ENCODE measurements at regions not wholly inside any gene's neighbourhood (a gene's known extent, or its start where the extent isn't known, plus 50 kb on each side); places are given as distances from the start of the nearest gene placed in this dataset.

GRCh38 chr10:42979721-42980467 lies 97.0 kb upstream of the RET start:
- Mint-ChIP-seq H3K9me3 (ENCODE audit: unreplicated experiment) (no peaks in the 10 kb centered on the region), H3K27ac (ENCODE audit: unreplicated experiment) (no peak overlapping the region), H3K4me3 (ENCODE audit: unreplicated experiment) (no peak overlapping the region), H3K36me3 (ENCODE audit: unreplicated experiment) (no peaks in the 10 kb centered on the region), H3K27me3 (ENCODE audit: unreplicated experiment) (no peaks in the 10 kb centered on the region), H3K4me1 (ENCODE audit: unreplicated experiment) (no peaks in the 10 kb centered on the region)
- peak; percentile 72 for DNase-seq (ENCODE audit: extremely low spot score, unreplicated experiment)
- TF ChIP-seq CTCF (IDR thresholded peaks at IDR 0.05) = no peak

GRCh38 chr10:42980553-42981357 lies 96.1 kb upstream of the RET start:
- no peak overlapping the region for H3K27ac Mint-ChIP-seq (ENCODE audit: unreplicated experiment)

GRCh38 chr10:42981358-42982236 lies 95.3 kb upstream of the RET start:
- H3K4me1 Mint-ChIP-seq (ENCODE audit: unreplicated experiment) = no peaks in the 10 kb centered on the region
- DNase-seq (ENCODE audit: extremely low spot score, unreplicated experiment) = peak; percentile 80
- H3K36me3 Mint-ChIP-seq (ENCODE audit: unreplicated experiment) = no peaks in the 10 kb centered on the region
- no peak overlapping the region for H3K4me3 Mint-ChIP-seq (ENCODE audit: unreplicated experiment)
- H3K9me3 Mint-ChIP-seq (ENCODE audit: unreplicated experiment) = peaks cover 3% of the 10 kb centered on the region
- H3K27me3 Mint-ChIP-seq (ENCODE audit: unreplicated experiment) = no peaks in the 10 kb centered on the region
- no peak overlapping the region for H3K27ac Mint-ChIP-seq (ENCODE audit: unreplicated experiment)
- no peak for TF ChIP-seq CTCF (IDR thresholded peaks at IDR 0.05)

More at GRCh38 chr10:42980553-42981357, 96.1 kb upstream of the RET start:
- no peaks in the 10 kb centered on the region for H3K27me3 Mint-ChIP-seq (ENCODE audit: unreplicated experiment)
- H3K36me3 Mint-ChIP-seq (ENCODE audit: unreplicated experiment) = no peaks in the 10 kb centered on the region
- H3K4me1 Mint-ChIP-seq (ENCODE audit: unreplicated experiment) = no peaks in the 10 kb centered on the region
- H3K4me3 Mint-ChIP-seq (ENCODE audit: unreplicated experiment) = no peak overlapping the region
- H3K9me3 Mint-ChIP-seq (ENCODE audit: unreplicated experiment) = no peaks in the 10 kb centered on the region
- peak; percentile 80 for DNase-seq (ENCODE audit: extremely low spot score, unreplicated experiment)
- no peak for TF ChIP-seq CTCF (IDR thresholded peaks at IDR 0.05)

GRCh38 chr10:42982891-42983506 lies 93.9 kb upstream of the RET start:
- H3K27me3 Mint-ChIP-seq (ENCODE audit: unreplicated experiment) = no peaks in the 10 kb centered on the region
- no peaks in the 10 kb centered on the region for H3K4me1 Mint-ChIP-seq (ENCODE audit: unreplicated experiment)
- no peak overlapping the region for H3K27ac Mint-ChIP-seq (ENCODE audit: unreplicated experiment)
- peaks cover 8% of the 10 kb centered on the region for H3K9me3 Mint-ChIP-seq (ENCODE audit: unreplicated experiment)
- no peak for TF ChIP-seq CTCF (IDR thresholded peaks at IDR 0.05)
- H3K36me3 Mint-ChIP-seq (ENCODE audit: unreplicated experiment) = no peaks in the 10 kb centered on the region
- peak; percentile 70 for DNase-seq (ENCODE audit: extremely low spot score, unreplicated experiment)
- H3K4me3 Mint-ChIP-seq (ENCODE audit: unreplicated experiment) = no peak overlapping the region
